22Rv1 (cell line): ENCODE measurements at regions not wholly inside any gene's neighbourhood (a gene's known extent, or its start where the extent isn't known, plus 50 kb on each side); places are given as distances from the start of the nearest gene placed in this dataset.

Experiments used
- H3K27ac ChIP-seq: fragments of 450-650 bp; 2 replicates; pipeline ENCODE4 v1.5.1; 2017
- CTCF ChIP-seq: fragments of 450-650 bp; IDR thresholded peaks from 2 replicates; pipeline ENCODE4 v1.5.1; 2017; ENCODE audit warnings: mild to moderate bottlenecking
- ZFX ChIP-seq: fragments of 450-650 bp; IDR thresholded peaks from 2 replicates; pipeline ENCODE4 v1.6.1; 2017; ENCODE audit warnings: antibody characterized with exemption, borderline replicate concordance

GRCh38 chr4:167717495-167717894 lies 374.8 kb upstream of the ANXA10 start:
- H3K27ac ChIP-seq, result no peak overlapping the region
- no peak for TF ChIP-seq ZFX
- TF ChIP-seq CTCF, result no peak

GRCh38 chr4:167721617-167722486 lies 370.5 kb upstream of the ANXA10 start:
- H3K27ac ChIP-seq, result no peak overlapping the region
- TF ChIP-seq ZFX, result no peak
- no peak for TF ChIP-seq CTCF

- TF ChIP-seq CTCF (no peak), ZFX (no peak)
- no peak overlapping the region for H3K27ac ChIP-seq
Measured at GRCh38 chr4:167722487-167722808, 369.9 kb upstream of the ANXA10 start.

DNA sequence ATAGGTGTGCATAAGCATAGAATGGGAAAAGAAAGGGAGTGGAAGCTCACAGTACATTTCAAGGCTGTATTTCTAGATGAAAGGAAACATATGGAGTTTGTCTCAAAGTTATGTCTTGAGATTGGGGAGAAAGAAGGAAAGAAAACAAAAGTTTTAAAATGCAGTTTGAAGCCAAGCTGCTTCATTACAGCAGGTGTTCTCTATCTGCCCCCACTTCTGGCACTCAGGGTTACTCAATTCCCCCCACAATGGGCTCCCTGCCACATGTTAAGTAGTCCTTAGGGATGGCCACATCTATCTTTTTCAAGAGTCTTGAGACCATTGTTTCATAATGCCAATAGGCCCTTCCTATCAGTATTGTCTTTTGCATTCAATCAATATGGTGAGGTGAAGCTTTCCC lies 367.4 kb upstream of the ANXA10 start:
- TF ChIP-seq ZFX, result no peak
- TF ChIP-seq CTCF, result no peak
- H3K27ac ChIP-seq, result no peak overlapping the region

GRCh38 chr4:167730769-167731168 lies 361.6 kb upstream of the ANXA10 start:
- no peak overlapping the region for H3K27ac ChIP-seq
- TF ChIP-seq ZFX (no peak), CTCF (no peak)

- TF ChIP-seq ZFX, result no peak
- TF ChIP-seq CTCF, result no peak
Measured at GRCh38 chr4:167745024-167745687, 347.2 kb upstream of the ANXA10 start.

DNA sequence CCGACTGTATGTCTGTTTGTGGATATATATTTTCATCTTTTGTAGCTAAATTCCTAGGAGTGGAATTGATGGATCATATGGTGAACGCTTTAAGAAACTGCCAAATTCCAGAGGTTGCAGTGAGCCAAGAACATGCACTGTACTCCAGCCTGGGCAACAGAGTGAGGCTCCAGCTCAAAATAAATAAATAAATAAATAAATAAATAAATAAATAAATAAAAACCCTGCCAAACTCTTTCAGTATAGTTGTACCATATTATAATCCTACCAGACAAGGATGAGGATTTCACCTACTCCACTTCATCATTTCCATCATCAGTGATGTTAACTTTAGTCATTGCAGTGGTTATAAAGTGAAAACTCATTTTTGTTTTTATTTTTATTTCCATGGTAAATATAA lies 325.1 kb upstream of the ANXA10 start:
- TF ChIP-seq ZFX (no peak), CTCF (no peak)
- H3K27ac ChIP-seq, result no peak overlapping the region

More at GRCh38 chr4:167745024-167745687, 347.2 kb upstream of the ANXA10 start:
- no peak overlapping the region for H3K27ac ChIP-seq
